HepG2 (cell line): ENCODE measurements at regions not wholly inside any gene's neighbourhood (a gene's known extent, or its start where the extent isn't known, plus 50 kb on each side); places are given as distances from the start of the nearest gene placed in this dataset.

Experiments used
- CENPX ChIP-seq: sonication (generic); formaldehyde crosslinking; IDR thresholded peaks from 2 replicates; pipeline ENCODE4 v1.9.0; 2021; ENCODE audit warnings: mild to moderate bottlenecking, missing genetic modification reagents, moderate library complexity
- HNRNPLL ChIP-seq: fragments of 200-400 bp; formaldehyde crosslinking; IDR thresholded peaks from 2 replicates; pipeline ENCODE4 v1.6.1; 2017; ENCODE audit warnings: mild to moderate bottlenecking, low read depth, low read length; ENCODE audit not compliant: poor library complexity, severe bottlenecking
- HOXD1 ChIP-seq: sonication (generic); formaldehyde crosslinking; IDR thresholded peaks from 2 replicates; pipeline ENCODE4 v1.5.0; 2020; ENCODE audit warnings: missing genetic modification reagents
- LCORL ChIP-seq, 2 experiments: fragments of 450-650 bp in 1 of 2; sonication (generic) in 1 of 2; formaldehyde crosslinking in 1 of 2; IDR thresholded peaks; 2 replicates each; pipeline versions ENCODE4 v1.5.0 to v1.6.1; 2017 to 2020; ENCODE audit warnings: antibody characterized with exemption in 1 of 2, missing genetic modification reagents in 1 of 2
- MLLT10 ChIP-seq: sonication (generic); formaldehyde crosslinking; IDR thresholded peaks from 2 replicates; pipeline ENCODE4 v1.4.0; 2020; ENCODE audit warnings: missing genetic modification reagents
- NFIC ChIP-seq: IDR thresholded peaks from 2 replicates; pipeline ENCODE4 v1.6.1; 2012; ENCODE audit warnings: mild to moderate bottlenecking, low read length, inconsistent platforms
- POGZ ChIP-seq: sonication (generic); formaldehyde crosslinking; IDR thresholded peaks from 2 replicates; pipeline ENCODE4 v1.4.0; 2020; ENCODE audit warnings: mild to moderate bottlenecking, missing genetic modification reagents
- ZBTB20 ChIP-seq: sonication (generic); formaldehyde crosslinking; IDR thresholded peaks from 2 replicates; pipeline ENCODE4 v1.8.1; 2023; ENCODE audit warnings: missing genetic modification reagents, low read depth, mild to moderate bottlenecking, borderline replicate concordance
- ZFP36L2 ChIP-seq: sonication (generic); formaldehyde crosslinking; IDR thresholded peaks from 2 replicates; pipeline ENCODE4 v1.4.0; 2020; ENCODE audit warnings: missing genetic modification reagents
- ZNF501 ChIP-seq: sonication (generic); formaldehyde crosslinking; IDR thresholded peaks from 2 replicates; pipeline ENCODE4 v1.5.1; 2020; ENCODE audit warnings: mild to moderate bottlenecking, moderate library complexity, missing genetic modification reagents
- ZNF607 ChIP-seq: sonication (generic); formaldehyde crosslinking; IDR thresholded peaks from 2 replicates; pipeline ENCODE4 v1.5.1; 2020; ENCODE audit warnings: missing genetic modification reagents, mild to moderate bottlenecking, borderline replicate concordance
- ZNF780A ChIP-seq: sonication (generic); formaldehyde crosslinking; IDR thresholded peaks from 2 replicates; pipeline ENCODE4 v1.8.0; 2022; ENCODE audit warnings: mild to moderate bottlenecking, missing genetic modification reagents, moderate library complexity
- TF ChIP-seq, protein P1 (sequence below): sonication (generic); formaldehyde crosslinking; conservative IDR thresholded peaks from 2 replicates; pipeline ENCODE4 v1.4.0; 2020; ENCODE audit warnings: missing genetic modification reagents
- TF ChIP-seq, protein P2 (sequence below): IDR thresholded peaks from 2 replicates; pipeline ENCODE4 v1.6.1; 2016; ENCODE audit warnings: mild to moderate bottlenecking, missing biosample characterization, missing genetic modification reagents
- TF ChIP-seq, protein P3 (sequence below): sonication (generic); formaldehyde crosslinking; IDR thresholded peaks from 2 replicates; pipeline ENCODE4 v1.4.0; 2020; ENCODE audit warnings: mild to moderate bottlenecking, missing genetic modification reagents, borderline replicate concordance
- TF ChIP-seq, protein P4 (sequence below): sonication (generic); formaldehyde crosslinking; IDR thresholded peaks from 2 replicates; pipeline ENCODE4 v1.8.0; 2022; ENCODE audit warnings: mild to moderate bottlenecking, missing genetic modification reagents, moderate library complexity
- TF ChIP-seq, protein P5 (sequence below): sonication (generic); formaldehyde crosslinking; IDR thresholded peaks from 2 replicates; pipeline ENCODE4 v1.8.1; 2023; ENCODE audit warnings: mild to moderate bottlenecking, inconsistent platforms, moderate library complexity, missing genetic modification reagents, borderline replicate concordance

DNA sequence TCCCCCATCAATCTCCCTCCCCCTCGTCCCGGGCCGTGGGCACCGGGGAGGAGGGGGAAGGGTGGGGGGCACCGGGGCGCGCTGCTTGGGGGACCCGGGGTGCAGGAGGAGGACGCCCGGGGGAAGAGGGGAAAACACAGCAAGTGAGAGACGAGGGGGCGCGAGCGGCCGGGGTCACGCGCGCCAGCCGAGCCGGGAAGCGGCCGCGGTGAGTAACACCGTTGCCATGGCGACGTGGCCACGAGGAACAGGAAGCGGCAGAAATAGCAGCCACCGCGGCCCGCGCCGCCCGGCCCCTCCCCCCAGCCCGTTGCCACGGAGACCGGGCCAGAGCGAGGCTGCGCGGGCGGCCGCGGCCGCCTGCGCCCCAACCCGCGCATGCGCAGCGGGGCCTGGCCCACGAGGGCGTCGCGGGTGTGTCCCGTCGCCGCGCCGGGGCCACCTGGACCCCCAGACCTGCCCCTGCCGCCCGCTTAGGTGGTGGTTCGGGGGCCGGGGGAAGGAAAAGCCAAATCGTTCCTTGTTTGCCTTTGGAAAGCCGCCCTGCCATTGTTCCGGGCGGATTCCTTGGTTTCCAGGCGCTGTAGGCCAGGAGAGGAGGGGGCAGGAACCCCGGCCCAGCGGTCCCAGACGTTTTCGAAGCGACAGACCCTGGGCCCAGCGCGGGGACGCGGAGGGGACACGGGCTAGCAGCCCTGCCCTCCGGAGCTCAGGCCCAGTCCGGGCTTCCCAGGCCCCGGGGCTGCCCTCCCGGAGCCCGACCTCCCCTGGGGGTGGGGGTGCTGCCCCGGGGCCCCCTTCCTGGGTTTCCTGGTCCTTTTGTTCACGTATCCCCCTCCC is 207.1 kb downstream of the C9orf50 start (continued):
- TF ChIP-seq, protein P1, sequence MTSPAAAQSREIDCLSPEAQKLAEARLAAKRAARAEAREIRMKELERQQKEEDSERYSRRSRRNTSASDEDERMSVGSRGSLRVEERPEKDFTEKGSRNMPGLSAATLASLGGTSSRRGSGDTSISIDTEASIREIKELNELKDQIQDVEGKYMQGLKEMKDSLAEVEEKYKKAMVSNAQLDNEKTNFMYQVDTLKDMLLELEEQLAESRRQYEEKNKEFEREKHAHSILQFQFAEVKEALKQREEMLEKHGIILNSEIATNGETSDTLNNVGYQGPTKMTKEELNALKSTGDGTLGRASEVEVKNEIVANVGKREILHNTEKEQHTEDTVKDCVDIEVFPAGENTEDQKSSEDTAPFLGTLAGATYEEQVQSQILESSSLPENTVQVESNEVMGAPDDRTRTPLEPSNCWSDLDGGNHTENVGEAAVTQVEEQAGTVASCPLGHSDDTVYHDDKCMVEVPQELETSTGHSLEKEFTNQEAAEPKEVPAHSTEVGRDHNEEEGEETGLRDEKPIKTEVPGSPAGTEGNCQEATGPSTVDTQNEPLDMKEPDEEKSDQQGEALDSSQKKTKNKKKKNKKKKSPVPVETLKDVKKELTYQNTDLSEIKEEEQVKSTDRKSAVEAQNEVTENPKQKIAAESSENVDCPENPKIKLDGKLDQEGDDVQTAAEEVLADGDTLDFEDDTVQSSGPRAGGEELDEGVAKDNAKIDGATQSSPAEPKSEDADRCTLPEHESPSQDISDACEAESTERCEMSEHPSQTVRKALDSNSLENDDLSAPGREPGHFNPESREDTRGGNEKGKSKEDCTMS (CRISPR knock-in tag), result no peak
- no peak for TF ChIP-seq ZNF780A (CRISPR knock-in tag)
- no peak for TF ChIP-seq ZBTB20
- no peak for TF ChIP-seq ZNF501 (CRISPR knock-in tag)
- no peak for TF ChIP-seq LCORL (IDR thresholded peaks at IDR 0.05)
- no peak for TF ChIP-seq LCORL (CRISPR knock-in tag; IDR thresholded peaks at IDR 0.05)
- no peak for TF ChIP-seq MLLT10 (CRISPR knock-in tag)
- TF ChIP-seq, protein P2, sequence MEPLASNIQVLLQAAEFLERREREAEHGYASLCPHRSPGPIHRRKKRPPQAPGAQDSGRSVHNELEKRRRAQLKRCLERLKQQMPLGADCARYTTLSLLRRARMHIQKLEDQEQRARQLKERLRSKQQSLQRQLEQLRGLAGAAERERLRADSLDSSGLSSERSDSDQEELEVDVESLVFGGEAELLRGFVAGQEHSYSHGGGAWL (CRISPR knock-in tag), result no peak
- no peak for TF ChIP-seq ZFP36L2 (CRISPR knock-in tag)
- TF ChIP-seq CENPX (CRISPR knock-in tag), result no peak
- TF ChIP-seq NFIC, result no peak
- TF ChIP-seq HNRNPLL, result no peak
- TF ChIP-seq, protein P3, sequence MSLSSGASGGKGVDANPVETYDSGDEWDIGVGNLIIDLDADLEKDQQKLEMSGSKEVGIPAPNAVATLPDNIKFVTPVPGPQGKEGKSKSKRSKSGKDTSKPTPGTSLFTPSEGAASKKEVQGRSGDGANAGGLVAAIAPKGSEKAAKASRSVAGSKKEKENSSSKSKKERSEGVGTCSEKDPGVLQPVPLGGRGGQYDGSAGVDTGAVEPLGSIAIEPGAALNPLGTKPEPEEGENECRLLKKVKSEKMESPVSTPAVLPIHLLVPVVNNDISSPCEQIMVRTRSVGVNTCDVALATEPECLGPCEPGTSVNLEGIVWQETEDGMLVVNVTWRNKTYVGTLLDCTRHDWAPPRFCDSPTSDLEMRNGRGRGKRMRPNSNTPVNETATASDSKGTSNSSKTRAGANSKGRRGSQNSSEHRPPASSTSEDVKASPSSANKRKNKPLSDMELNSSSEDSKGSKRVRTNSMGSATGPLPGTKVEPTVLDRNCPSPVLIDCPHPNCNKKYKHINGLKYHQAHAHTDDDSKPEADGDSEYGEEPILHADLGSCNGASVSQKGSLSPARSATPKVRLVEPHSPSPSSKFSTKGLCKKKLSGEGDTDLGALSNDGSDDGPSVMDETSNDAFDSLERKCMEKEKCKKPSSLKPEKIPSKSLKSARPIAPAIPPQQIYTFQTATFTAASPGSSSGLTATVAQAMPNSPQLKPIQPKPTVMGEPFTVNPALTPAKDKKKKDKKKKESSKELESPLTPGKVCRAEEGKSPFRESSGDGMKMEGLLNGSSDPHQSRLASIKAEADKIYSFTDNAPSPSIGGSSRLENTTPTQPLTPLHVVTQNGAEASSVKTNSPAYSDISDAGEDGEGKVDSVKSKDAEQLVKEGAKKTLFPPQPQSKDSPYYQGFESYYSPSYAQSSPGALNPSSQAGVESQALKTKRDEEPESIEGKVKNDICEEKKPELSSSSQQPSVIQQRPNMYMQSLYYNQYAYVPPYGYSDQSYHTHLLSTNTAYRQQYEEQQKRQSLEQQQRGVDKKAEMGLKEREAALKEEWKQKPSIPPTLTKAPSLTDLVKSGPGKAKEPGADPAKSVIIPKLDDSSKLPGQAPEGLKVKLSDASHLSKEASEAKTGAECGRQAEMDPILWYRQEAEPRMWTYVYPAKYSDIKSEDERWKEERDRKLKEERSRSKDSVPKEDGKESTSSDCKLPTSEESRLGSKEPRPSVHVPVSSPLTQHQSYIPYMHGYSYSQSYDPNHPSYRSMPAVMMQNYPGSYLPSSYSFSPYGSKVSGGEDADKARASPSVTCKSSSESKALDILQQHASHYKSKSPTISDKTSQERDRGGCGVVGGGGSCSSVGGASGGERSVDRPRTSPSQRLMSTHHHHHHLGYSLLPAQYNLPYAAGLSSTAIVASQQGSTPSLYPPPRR (CRISPR knock-in tag), result no peak
- TF ChIP-seq, protein P4, sequence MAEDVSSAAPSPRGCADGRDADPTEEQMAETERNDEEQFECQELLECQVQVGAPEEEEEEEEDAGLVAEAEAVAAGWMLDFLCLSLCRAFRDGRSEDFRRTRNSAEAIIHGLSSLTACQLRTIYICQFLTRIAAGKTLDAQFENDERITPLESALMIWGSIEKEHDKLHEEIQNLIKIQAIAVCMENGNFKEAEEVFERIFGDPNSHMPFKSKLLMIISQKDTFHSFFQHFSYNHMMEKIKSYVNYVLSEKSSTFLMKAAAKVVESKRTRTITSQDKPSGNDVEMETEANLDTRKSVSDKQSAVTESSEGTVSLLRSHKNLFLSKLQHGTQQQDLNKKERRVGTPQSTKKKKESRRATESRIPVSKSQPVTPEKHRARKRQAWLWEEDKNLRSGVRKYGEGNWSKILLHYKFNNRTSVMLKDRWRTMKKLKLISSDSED (CRISPR knock-in tag), result 0 out of 2 replicates have a peak, but pooled peaks have one; percentile 40
- TF ChIP-seq ZNF607 (CRISPR knock-in tag), result no peak
- no peak for TF ChIP-seq POGZ (CRISPR knock-in tag)
- TF ChIP-seq, protein P5, sequence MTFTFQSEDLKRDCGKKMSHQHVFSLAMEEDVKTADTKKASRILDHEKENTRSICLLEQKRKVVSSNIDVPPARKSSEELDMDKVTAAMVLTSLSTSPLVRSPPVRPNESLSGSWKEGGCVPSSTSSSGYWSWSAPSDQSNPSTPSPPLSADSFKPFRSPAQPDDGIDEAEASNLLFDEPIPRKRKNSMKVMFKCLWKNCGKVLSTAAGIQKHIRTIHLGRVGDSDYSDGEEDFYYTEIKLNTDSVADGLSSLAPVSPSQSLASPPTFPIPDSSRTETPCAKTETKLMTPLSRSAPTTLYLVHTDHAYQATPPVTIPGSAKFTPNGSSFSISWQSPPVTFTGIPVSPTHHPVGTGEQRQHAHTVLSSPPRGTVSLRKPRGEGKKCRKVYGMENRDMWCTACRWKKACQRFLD (CRISPR knock-in tag), result no peak; the same call in 1 of the 2 replicates
- TF ChIP-seq HOXD1 (CRISPR knock-in tag), result peak; percentile 68; the same call in 1 of the 2 replicates
